PC-9 (cell line): ENCODE measurements at regions not wholly inside any gene's neighbourhood (a gene's known extent, or its start where the extent isn't known, plus 50 kb on each side); places are given as distances from the start of the nearest gene placed in this dataset.

Source experiments
- BruUV-seq: library from RNA; stranded (reverse); fragments of 400-500 nt; replicated peaks from 2 replicates; lab custom pipeline; 2021; lab: Mats Ljungman, UMichigan
- CTCF ChIA-PET: fragments of 300-600 bp; sonication (Branson Sonifier 250); formaldehyde crosslinking; loops from one replicate; lab custom pipeline; 2022; ENCODE audit warnings: antibody characterized with exemption; lab: Charles Lee
- POLR2A ChIA-PET: fragments of 300-600 bp; sonication (Branson Sonifier 250); formaldehyde crosslinking; loops from one replicate; lab custom pipeline; 2022; ENCODE audit warnings: antibody characterized with exemption; ENCODE audit not compliant: unreplicated experiment; lab: Charles Lee
- DNase-seq, 2 experiments: peaks; one replicate each; pipeline versions ENCODE4 v3.0.0 to v3.0.0-alpha.2; 2015 to 2022; ENCODE audit warnings: mixed read lengths in 1 of 2
- H2AFZ ChIP-seq: fragments of 200-600 bp; sonication (generic); 2 replicates; pipeline ENCODE4 v1.8.1; 2017; ENCODE audit warnings: antibody characterized with exemption
- H3F3A ChIP-seq: fragments of 200-600 bp; sonication (generic); 2 replicates; pipeline ENCODE4 v1.8.1; 2017; ENCODE audit warnings: antibody characterized with exemption, mild to moderate bottlenecking, low read depth; ENCODE audit not compliant: insufficient read depth
- H3K27ac ChIP-seq: fragments of 200-600 bp; sonication (generic); 2 replicates; pipeline ENCODE4 v1.6.1; 2016; ENCODE audit warnings: mixed run types
- H3K27me3 ChIP-seq: fragments of 200-600 bp; sonication (generic); 2 replicates; pipeline ENCODE4 v1.6.1; 2016; ENCODE audit warnings: low read depth, mixed run types; ENCODE audit not compliant: insufficient read depth
- H3K36me3 ChIP-seq: fragments of 200-600 bp; sonication (generic); 2 replicates; pipeline ENCODE4 v1.6.1; 2016; ENCODE audit warnings: low read depth, mixed run types
- H3K4me1 ChIP-seq: fragments of 200-600 bp; sonication (generic); replicated peaks from 2 replicates; pipeline ENCODE4 v1.6.1; 2016; ENCODE audit warnings: mixed run types; ENCODE audit not compliant: insufficient read depth
- H3K4me2 ChIP-seq: fragments of 200-600 bp; sonication (generic); 2 replicates; pipeline ENCODE4 v1.6.1; 2017; ENCODE audit warnings: mixed run types
- H3K4me3 ChIP-seq: fragments of 200-600 bp; sonication (generic); 2 replicates; pipeline ENCODE4 v1.6.1; 2016; ENCODE audit warnings: mixed run types
- H3K79me2 ChIP-seq: fragments of 200-600 bp; sonication (generic); 2 replicates; pipeline ENCODE4 v1.6.1; 2017; ENCODE audit warnings: low read depth, mixed run types
- H3K9me2 ChIP-seq: fragments of 200-600 bp; sonication (generic); 2 replicates; pipeline ENCODE4 v1.8.1; 2017; ENCODE audit warnings: mild to moderate bottlenecking; ENCODE audit not compliant: insufficient read depth
- H3K9me3 ChIP-seq: fragments of 200-600 bp; sonication (generic); 2 replicates; pipeline ENCODE4 v1.8.1; 2016; ENCODE audit warnings: low read depth; ENCODE audit not compliant: insufficient read depth
- H4K20me1 ChIP-seq: fragments of 200-600 bp; sonication (generic); 2 replicates; pipeline ENCODE4 v1.8.1; 2017; ENCODE audit not compliant: insufficient read depth
- EZH2 ChIP-seq: fragments of 200-600 bp; sonication (generic); IDR thresholded peaks from 2 replicates; pipeline ENCODE4 v1.8.0; 2017; ENCODE audit warnings: antibody characterized with exemption, low read depth
- intact Hi-C: fragments of 100-400 bp; cut with micrococcal nuclease; formaldehyde crosslinking; loops from one replicate; pipeline ENCODE4 v1.10.0; 2022; ENCODE audit not compliant: unreplicated experiment
- TF ChIP-seq, protein P1 (sequence below): fragments of 200-600 bp; sonication (generic); conservative IDR thresholded peaks from 2 replicates; pipeline ENCODE4 v1.6.1; 2017; ENCODE audit warnings: mixed run types, antibody characterized with exemption, mild to moderate bottlenecking, moderate library complexity

DNA sequence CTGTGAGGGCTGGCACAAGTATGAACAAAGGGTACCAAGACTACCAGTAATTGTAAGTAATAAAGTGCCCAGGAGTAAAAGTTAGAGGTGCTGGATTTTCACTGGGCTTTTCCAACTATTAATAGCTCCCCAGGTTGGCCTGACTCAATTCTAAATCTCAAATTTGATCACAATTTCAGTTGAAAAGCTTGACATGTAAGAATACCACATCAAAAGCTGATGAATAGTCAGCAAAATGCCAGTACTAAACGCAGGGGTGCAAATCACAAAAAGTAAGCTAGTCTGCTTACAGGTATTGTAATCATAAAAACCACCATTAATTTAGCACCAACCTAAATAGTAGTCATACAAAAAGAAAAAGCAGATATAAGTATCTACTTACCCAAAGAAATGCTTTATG, 917.5 kb downstream of the NLGN4Y start:
- Histone ChIP-seq H4K20me1 (no peaks in the 10 kb centered on the region), H3K4me3 (no peak overlapping the region), H3K4me2 (no peak overlapping the region), H2AFZ (no peak overlapping the region), H3K9me3 (no peaks in the 10 kb centered on the region), H3F3A (no peaks in the 10 kb centered on the region), H3K9me2 (no peaks in the 10 kb centered on the region), H3K4me1 (no peaks in the 10 kb centered on the region), H3K27me3 (no peaks in the 10 kb centered on the region), H3K79me2 (no peaks in the 10 kb centered on the region), H3K27ac (no peak overlapping the region), H3K36me3 (no peaks in the 10 kb centered on the region)
- no peak for DNase-seq
- TF ChIP-seq EZH2, result no peak
- BruUV-seq, result no TSS peak
- ChIA-PET CTCF (no interaction called here), POLR2A (no interaction called here)
- intact Hi-C loops, result no loop called here

DNA sequence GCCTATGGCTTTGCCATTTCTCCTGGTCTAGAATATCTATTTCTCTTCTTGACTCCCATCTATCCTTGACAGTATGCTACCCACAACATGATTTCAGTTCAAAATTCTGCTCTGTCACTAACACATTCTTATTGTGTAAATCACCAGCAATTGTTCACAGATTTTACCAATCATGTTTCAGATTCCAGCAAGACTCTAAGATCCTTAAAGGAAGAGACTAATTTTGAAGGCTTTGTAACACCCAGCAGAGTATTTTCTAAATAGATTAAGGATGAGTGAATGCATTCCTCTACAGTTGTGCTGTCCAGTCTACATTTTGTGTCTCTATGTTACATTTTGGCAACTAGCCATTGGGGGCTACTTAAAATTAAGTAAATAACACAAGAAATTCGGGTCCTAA, 921.5 kb downstream of the NLGN4Y start:
- no peaks in the 10 kb centered on the region for H3K9me2 ChIP-seq
- no peak overlapping the region for H3K27ac ChIP-seq
- BruUV-seq, result no TSS peak
- no peaks in the 10 kb centered on the region for H3F3A ChIP-seq
- no peaks in the 10 kb centered on the region for H3K79me2 ChIP-seq
- no peaks in the 10 kb centered on the region for H3K9me3 ChIP-seq
- ChIA-PET POLR2A (no interaction called here), CTCF (no interaction called here)
- TF ChIP-seq EZH2, result no peak
- H3K36me3 ChIP-seq, result no peaks in the 10 kb centered on the region
- no peak for DNase-seq
- no peaks in the 10 kb centered on the region for H3K4me1 ChIP-seq
- H2AFZ ChIP-seq, result no peak overlapping the region
- H3K27me3 ChIP-seq, result no peaks in the 10 kb centered on the region
- no peaks in the 10 kb centered on the region for H4K20me1 ChIP-seq
- no peak overlapping the region for H3K4me2 ChIP-seq
- intact Hi-C loops, result no loop called here
- H3K4me3 ChIP-seq, result no peak overlapping the region

GRCh38 chrY:15446861-15447260, 922.5 kb downstream of the NLGN4Y start:
- H3K36me3 ChIP-seq, result no peaks in the 10 kb centered on the region
- BruUV-seq, result no TSS peak

DNA sequence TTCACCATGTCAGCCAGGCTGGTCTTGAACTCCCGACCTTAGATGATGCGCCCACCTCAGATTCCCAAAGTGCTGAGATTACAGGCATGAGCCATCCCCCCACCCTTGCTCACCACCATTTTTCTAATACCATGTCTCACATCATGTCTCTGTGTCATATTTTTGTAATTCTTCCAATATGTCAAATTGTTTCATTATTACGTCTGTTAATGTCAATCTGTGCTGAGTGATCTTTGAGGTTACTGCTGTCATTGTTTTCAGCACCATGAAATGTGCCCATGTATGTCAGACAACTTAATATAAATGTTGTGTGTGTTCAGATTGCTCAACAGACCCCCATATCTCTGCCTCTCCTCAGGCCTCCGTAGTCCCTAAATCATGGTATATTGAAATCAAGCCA, 923.6 kb downstream of the NLGN4Y start:
- no peaks in the 10 kb centered on the region for H4K20me1 ChIP-seq
- no peak overlapping the region for H3K4me3 ChIP-seq
- TF ChIP-seq, protein P1, sequence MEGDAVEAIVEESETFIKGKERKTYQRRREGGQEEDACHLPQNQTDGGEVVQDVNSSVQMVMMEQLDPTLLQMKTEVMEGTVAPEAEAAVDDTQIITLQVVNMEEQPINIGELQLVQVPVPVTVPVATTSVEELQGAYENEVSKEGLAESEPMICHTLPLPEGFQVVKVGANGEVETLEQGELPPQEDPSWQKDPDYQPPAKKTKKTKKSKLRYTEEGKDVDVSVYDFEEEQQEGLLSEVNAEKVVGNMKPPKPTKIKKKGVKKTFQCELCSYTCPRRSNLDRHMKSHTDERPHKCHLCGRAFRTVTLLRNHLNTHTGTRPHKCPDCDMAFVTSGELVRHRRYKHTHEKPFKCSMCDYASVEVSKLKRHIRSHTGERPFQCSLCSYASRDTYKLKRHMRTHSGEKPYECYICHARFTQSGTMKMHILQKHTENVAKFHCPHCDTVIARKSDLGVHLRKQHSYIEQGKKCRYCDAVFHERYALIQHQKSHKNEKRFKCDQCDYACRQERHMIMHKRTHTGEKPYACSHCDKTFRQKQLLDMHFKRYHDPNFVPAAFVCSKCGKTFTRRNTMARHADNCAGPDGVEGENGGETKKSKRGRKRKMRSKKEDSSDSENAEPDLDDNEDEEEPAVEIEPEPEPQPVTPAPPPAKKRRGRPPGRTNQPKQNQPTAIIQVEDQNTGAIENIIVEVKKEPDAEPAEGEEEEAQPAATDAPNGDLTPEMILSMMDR, result no peak
- TF ChIP-seq EZH2, result no peak
- no peaks in the 10 kb centered on the region for H3K9me2 ChIP-seq
- POLR2A ChIA-PET, result no interaction called here
- H3K79me2 ChIP-seq, result no peaks in the 10 kb centered on the region
- H3K27me3 ChIP-seq, result no peaks in the 10 kb centered on the region
- H3F3A ChIP-seq, result no peaks in the 10 kb centered on the region
- H3K4me1 ChIP-seq, result no peaks in the 10 kb centered on the region
- intact Hi-C loops, result no loop called here
- no TSS peak for BruUV-seq
- H3K4me2 ChIP-seq, result no peak overlapping the region
- DNase-seq, result no peak
- no peak overlapping the region for H2AFZ ChIP-seq
- H3K27ac ChIP-seq, result no peak overlapping the region
- no peaks in the 10 kb centered on the region for H3K36me3 ChIP-seq
- no peaks in the 10 kb centered on the region for H3K9me3 ChIP-seq
- CTCF ChIA-PET, result no interaction called here

More at GRCh38 chrY:15446861-15447260, 922.5 kb downstream of the NLGN4Y start:
- ChIA-PET CTCF (no interaction called here), POLR2A (no interaction called here)
- no peak for DNase-seq
- H2AFZ ChIP-seq, result no peak overlapping the region
- TF ChIP-seq, protein P1, result no peak
- no peak for TF ChIP-seq EZH2
- H3K9me3 ChIP-seq, result no peaks in the 10 kb centered on the region
- no peaks in the 10 kb centered on the region for H3K4me1 ChIP-seq
- H3K4me3 ChIP-seq, result no peak overlapping the region
- no peaks in the 10 kb centered on the region for H3K9me2 ChIP-seq
- no peaks in the 10 kb centered on the region for H3F3A ChIP-seq
- H4K20me1 ChIP-seq, result no peaks in the 10 kb centered on the region
- no peaks in the 10 kb centered on the region for H3K79me2 ChIP-seq
- H3K27ac ChIP-seq, result no peak overlapping the region
- intact Hi-C loops, result no loop called here
- no peaks in the 10 kb centered on the region for H3K27me3 ChIP-seq
- H3K4me2 ChIP-seq, result no peak overlapping the region
